Sciatic nerve (tissue), 2 donors: ENCODE measurements at regions not wholly inside any gene's neighbourhood (a gene's known extent, or its start where the extent isn't known, plus 50 kb on each side); places are given as distances from the start of the nearest gene placed in this dataset.
A peak's percentile ranks its signal among the peaks of the same experiment; 100 is the strongest.

Experiments
- ATAC-seq: fragments of 200-7000 bp; cut with Tn5 transposase; one replicate; pipeline ENCODE4 v1.9.1; 2020; ENCODE audit warnings: mild to moderate bottlenecking, moderate library complexity
- DNase-seq: peaks from one replicate; pipeline ENCODE4 v3.0.0-alpha.2; 2020; ENCODE audit warnings: low spot score
- intact Hi-C: fragments of 100-400 bp; cut with DNase I; formaldehyde crosslinking; loops from one replicate; pipeline ENCODE4 v1.14.2; 2022
- donor health status: DM: no; HTN: no; CAD: no.
- donor health status: DM: no; HTN: no; CAD: no.

DNA sequence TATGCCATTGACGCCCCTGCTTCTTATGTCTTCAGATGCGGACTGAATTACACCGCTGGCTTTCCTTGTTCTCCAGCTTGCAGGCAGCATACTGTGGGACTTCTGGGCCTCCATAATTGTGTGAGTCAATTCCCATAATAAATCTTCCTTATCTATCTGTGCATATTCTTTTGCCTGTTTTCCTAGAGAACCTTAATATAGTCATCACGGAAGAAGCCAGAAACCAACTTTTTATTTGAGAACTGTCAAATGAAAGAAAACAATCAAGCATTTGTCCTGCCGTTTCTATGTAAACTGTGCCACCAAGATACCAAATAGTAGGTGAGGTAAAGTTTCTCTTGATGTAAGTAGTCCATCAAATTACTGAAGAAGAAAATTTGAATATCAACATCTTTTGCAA, 51.8 kb upstream of the B3GALNT1 start:
- DNase-seq (no peak), ATAC-seq (no peak)
- intact Hi-C loops = no loop called here

- no peak for DNase-seq
- ATAC-seq = no peak
- intact Hi-C loops = no loop called here
Observed at GRCh38 chr3:161161603-161162002, 56.5 kb upstream of the B3GALNT1 start.

DNA sequence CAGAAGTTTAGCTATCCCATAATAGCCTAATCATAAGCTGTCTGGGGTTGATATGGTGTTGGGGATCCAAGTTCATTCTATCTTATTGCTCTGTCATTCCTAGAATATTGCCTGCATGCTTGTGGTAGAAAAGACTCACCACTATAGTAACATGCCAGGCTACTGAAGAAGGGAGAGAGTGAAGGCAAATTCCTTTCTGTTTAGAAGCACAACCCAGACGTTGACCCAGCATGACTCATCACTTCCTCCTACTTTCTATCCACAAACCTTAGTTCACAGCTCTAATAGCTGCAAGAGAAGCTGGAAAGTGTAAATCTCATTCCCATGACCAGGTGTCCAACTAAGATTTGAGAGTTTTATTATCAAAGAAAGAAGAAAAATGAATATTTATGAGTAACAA, 57.8 kb upstream of the NMD3 start:
- intact Hi-C loops = no loop called here
- DNase-seq (no peak), ATAC-seq (no peak)

DNA sequence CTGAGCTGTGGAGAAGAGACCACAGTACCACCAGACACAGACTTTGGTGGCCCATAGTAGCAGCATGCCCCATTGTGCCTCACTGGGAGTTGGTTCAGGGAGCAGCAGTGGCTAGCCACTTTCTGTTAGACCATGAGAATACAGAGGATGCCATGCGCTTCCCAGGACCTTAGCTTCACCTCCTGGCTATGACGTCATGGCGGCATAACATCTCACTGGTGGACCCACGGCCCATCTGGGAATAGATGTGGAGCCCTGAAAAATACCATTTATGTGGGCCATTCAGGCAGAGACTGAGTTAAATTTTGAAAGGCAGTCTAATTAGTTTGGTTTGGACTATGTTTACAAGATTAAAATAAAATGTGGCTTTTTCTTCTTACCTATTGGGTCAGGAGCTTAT, 55.1 kb upstream of the NMD3 start:
- intact Hi-C loops = no loop called here
- no peak for ATAC-seq
- DNase-seq = no peak

GRCh38 chr3:161171113-161171512, 50.0 kb upstream of the NMD3 start:
- peak; percentile 64 for DNase-seq
- intact Hi-C loops = no loop called here
- ATAC-seq = peak; percentile 94
